HepG2 (cell line): ENCODE measurements at regions not wholly inside any gene's neighbourhood (a gene's known extent, or its start where the extent isn't known, plus 50 kb on each side); places are given as distances from the start of the nearest gene placed in this dataset.

ENCODE experiments used
- ATAC-seq: fragments of 200-7000 bp; cut with Tn5 transposase; 3 replicates; pipeline ENCODE4 v1.9.1; 2020; ENCODE audit warnings: mild to moderate bottlenecking, moderate library complexity
- BruUV-seq: library from RNA; stranded (reverse); fragments of 400-500 nt; replicated peaks from 2 replicates; lab custom pipeline; 2021; lab: Mats Ljungman, UMichigan
- CTCF ChIA-PET: fragments of 300-600 bp; formaldehyde crosslinking; extraction: SDS; loops from one replicate; lab custom pipeline; 2021; ENCODE audit warnings: low total read pairs, inconsistent platforms, low intra/inter-chr PET ratio; lab: Yijun Ruan, JAX
- POLR2A ChIA-PET: fragments of 350-600 bp; sonication (Branson Sonifier 250); formaldehyde crosslinking; loops from one replicate; lab custom pipeline; 2020; ENCODE audit warnings: antibody characterized with exemption, inconsistent platforms; lab: Yijun Ruan, JAX
- DNase-seq: peaks from one replicate; pipeline ENCODE4 v3.0.0-alpha.2; 2015; ENCODE audit warnings: low spot score
- FAIRE-seq: peaks from 3 replicates; lab custom pipeline; 2011; peaks lifted over from hg19 to GRCh38; lab: Jason Lieb, UNC
- H2AFZ ChIP-seq: one replicate; pipeline ENCODE4 v1.6.1; 2011; ENCODE audit warnings: low read length, inconsistent platforms
- H3K27ac ChIP-seq: fragments of 300-600 bp; 3 replicates; pipeline ENCODE4 v1.8.0; 2011; ENCODE audit warnings: mixed run types, mild to moderate bottlenecking, mixed read lengths, low read length, inconsistent platforms; ENCODE audit not compliant: insufficient read depth; ENCODE audit errors: extremely low read length
- H3K27me3 ChIP-seq, 2 experiments: fragments of 200-600 bp in 1 of 2; 2 replicates in 1 of 2; 3 replicates in 1 of 2; pipeline versions ENCODE4 v1.6.0 to v1.8.0; 2011; ENCODE audit warnings: low read length in 2 of 2, mild to moderate bottlenecking in 2 of 2, moderate library complexity in 2 of 2, inconsistent platforms in 1 of 2; ENCODE audit not compliant: insufficient read depth in 2 of 2, control insufficient read depth in 1 of 2
- H3K36me3 ChIP-seq, 2 experiments: fragments of 200-600 bp in 1 of 2; replicated peaks in 1 of 2; 2 replicates in 1 of 2; 3 replicates in 1 of 2; pipeline versions ENCODE4 v1.5.1 to v1.8.0; 2011; ENCODE audit warnings: low read length in 2 of 2, inconsistent platforms in 1 of 2; ENCODE audit not compliant: insufficient read depth in 2 of 2, control insufficient read depth in 1 of 2
- H3K4me1 ChIP-seq: 2 replicates; pipeline ENCODE4 v1.5.1; 2012; ENCODE audit warnings: low read length, inconsistent platforms; ENCODE audit not compliant: insufficient read depth
- H3K4me2 ChIP-seq: 2 replicates; pipeline ENCODE4 v1.6.0; 2011; ENCODE audit warnings: low read depth, low read length, inconsistent platforms
- H3K4me3 ChIP-seq, 3 experiments: fragments of 200-600 bp in 1 of 3; sonication (generic), shearing (Covaris generic) in 1 of 3; replicated peaks in 1 of 3; 2 replicates each; pipeline ENCODE4 v1.5.1; 2011 to 2016; ENCODE audit warnings: low read length in 3 of 3, inconsistent platforms in 2 of 3, low read depth in 2 of 3, mild to moderate bottlenecking in 2 of 3, control low read depth in 1 of 3, mixed read lengths in 1 of 3; ENCODE audit not compliant: insufficient read depth in 1 of 3
- H3K79me2 ChIP-seq: one replicate; pipeline ENCODE4 v1.6.1; 2011; ENCODE audit warnings: low read length, inconsistent platforms; ENCODE audit not compliant: insufficient read depth
- H3K9ac ChIP-seq: 2 replicates; pipeline ENCODE4 v1.6.0; 2011; ENCODE audit warnings: mild to moderate bottlenecking, low read depth, low read length, inconsistent platforms; ENCODE audit not compliant: insufficient read depth
- H3K9me3 ChIP-seq: 2 replicates; pipeline ENCODE4 v1.5.1; 2012; ENCODE audit warnings: mild to moderate bottlenecking, low read length
- H4K20me1 ChIP-seq: 2 replicates; pipeline ENCODE4 v1.6.0; 2011; ENCODE audit warnings: inconsistent platforms, mild to moderate bottlenecking, low read length, moderate library complexity; ENCODE audit not compliant: insufficient read depth
- BCLAF1 ChIP-seq: fragments of 450-650 bp; IDR thresholded peaks from 2 replicates; pipeline ENCODE4 v1.6.1; 2017; ENCODE audit warnings: mild to moderate bottlenecking
- CREB1 ChIP-seq, 2 experiments: fragments of 450-650 bp in 1 of 2; IDR thresholded peaks; 2 replicates each; pipeline ENCODE4 v1.6.1; 2016 to 2017; ENCODE audit warnings: control low read depth in 1 of 2, mild to moderate bottlenecking in 1 of 2, missing compliant biosample characterization in 1 of 2, missing genetic modification characterization in 1 of 2
- FOXA3 ChIP-seq: IDR thresholded peaks from 2 replicates; pipeline ENCODE4 v1.6.1; 2016; ENCODE audit warnings: missing genetic modification reagents, missing compliant biosample characterization
- HCFC1 ChIP-seq: fragments of 150-350 bp; IDR thresholded peaks from 2 replicates; pipeline ENCODE4 v1.6.1; 2014; ENCODE audit warnings: low read depth, low read length
- HNF1B ChIP-seq: sonication (generic); formaldehyde crosslinking; IDR thresholded peaks from 2 replicates; pipeline ENCODE4 v1.5.1; 2020; ENCODE audit warnings: mild to moderate bottlenecking, moderate library complexity, missing genetic modification reagents
- JARID2 ChIP-seq: sonication (generic); formaldehyde crosslinking; IDR thresholded peaks from 2 replicates; pipeline ENCODE4 v1.8.1; 2023; ENCODE audit warnings: missing genetic modification reagents, inconsistent platforms; ENCODE audit not compliant: insufficient replicate concordance
- MAFF ChIP-seq: IDR thresholded peaks from 2 replicates; pipeline ENCODE4 v1.6.1; 2011; ENCODE audit warnings: low read depth, low read length, improper control_type of control experiment
- NKX3-1 ChIP-seq: sonication (generic); formaldehyde crosslinking; IDR thresholded peaks from 2 replicates; pipeline ENCODE4 v1.5.0; 2020; ENCODE audit warnings: missing genetic modification reagents
- ZBTB1 ChIP-seq: sonication (generic); formaldehyde crosslinking; IDR thresholded peaks from 2 replicates; pipeline ENCODE4 v1.4.0; 2020; ENCODE audit warnings: missing genetic modification reagents, borderline replicate concordance
- ZMYM4 ChIP-seq: sonication (generic); formaldehyde crosslinking; IDR thresholded peaks from 2 replicates; pipeline ENCODE4 v1.8.1; 2023; ENCODE audit warnings: mild to moderate bottlenecking, missing genetic modification reagents
- ZNF296 ChIP-seq: sonication (generic); formaldehyde crosslinking; conservative IDR thresholded peaks from 2 replicates; pipeline ENCODE4 v1.5.0; 2020; ENCODE audit warnings: mild to moderate bottlenecking, missing genetic modification reagents
- ZNF33A ChIP-seq: sonication (generic); formaldehyde crosslinking; IDR thresholded peaks from 2 replicates; pipeline ENCODE4 v1.5.1; 2020; ENCODE audit warnings: missing genetic modification reagents, mild to moderate bottlenecking, moderate library complexity, borderline replicate concordance
- ZNF670 ChIP-seq: sonication (generic); formaldehyde crosslinking; IDR thresholded peaks from 2 replicates; pipeline ENCODE4 v1.8.0; 2022; ENCODE audit warnings: mild to moderate bottlenecking, missing genetic modification reagents, borderline replicate concordance
- ZNF772 ChIP-seq: sonication (generic); formaldehyde crosslinking; IDR thresholded peaks from 2 replicates; pipeline ENCODE4 v1.5.0; 2020; ENCODE audit warnings: mild to moderate bottlenecking, missing genetic modification reagents
- ZSCAN31 ChIP-seq: sonication (generic); formaldehyde crosslinking; IDR thresholded peaks from 2 replicates; pipeline ENCODE4 v1.5.0; 2020; ENCODE audit warnings: low read depth, mild to moderate bottlenecking, missing genetic modification reagents
- WGBS: methylation state at CpG from one replicate; pipeline ENCODE4 v1.1.6; 2017; ENCODE audit warnings: low lambda C conversion rate; 5-methylcytosine and 5-hydroxymethylcytosine counted together
- in situ Hi-C: cut with HindIII; loops from 2 replicates; pipeline ENCODE4 v1.10.0; 2017; ENCODE audit warnings: low pct_unique_long_range_greater_than_20kb; ENCODE audit not compliant: extremely low pct_ligation_motif_present
- intact Hi-C: fragments of 100-400 bp; cut with micrococcal nuclease; formaldehyde crosslinking; loops from one replicate; pipeline ENCODE4 v1.10.0; 2022; ENCODE audit not compliant: unreplicated experiment
- TF ChIP-seq, protein P1 (sequence below): sonication (generic); formaldehyde crosslinking; IDR thresholded peaks from 2 replicates; pipeline ENCODE4 v1.4.0; 2020; ENCODE audit warnings: missing genetic modification reagents, borderline replicate concordance
- TF ChIP-seq, protein P2 (sequence below): IDR thresholded peaks from 2 replicates; pipeline ENCODE4 v1.6.1; 2016

- H3K4me1 ChIP-seq = peaks cover 84% of the 10 kb centered on the region
- DNase-seq (peak; percentile 97), ATAC-seq (peak; percentile 64), FAIRE-seq (peak; percentile 53)
- ChIA-PET POLR2A (interaction anchor here (0.5 to 8.1 kb wide), 13 partner anchors 16 to 309 kb away, joined by 3 to 484 read pairs (median 3); no protein-coding TSS in a partner anchor), CTCF (no interaction called here)
- peak overlapping the region; percentile 54 for H3K9ac ChIP-seq
- H3K4me2 ChIP-seq = peak overlapping the region; percentile 57
- TSS peak; percentile 61 for BruUV-seq
- H3K4me3 ChIP-seq = peak overlapping the region in 1 of 3 experiments; percentile 15; a peak in 1 of 6 replicates
- WGBS = 47% methylated on average over 6 of the region's 6 CpGs
- H4K20me1 ChIP-seq = no peaks in the 10 kb centered on the region
- H3K27ac ChIP-seq = peak overlapping the region; percentile 79
- no peaks in the 10 kb centered on the region for H3K36me3 ChIP-seq
- in situ Hi-C loops = no loop called here
- H3K9me3 ChIP-seq = peaks cover 19% of the 10 kb centered on the region
- no peaks in the 10 kb centered on the region for H3K79me2 ChIP-seq
- intact Hi-C loops = loop anchor here (2.0 to 5.0 kb wide), 3 partner anchors 15 to 150 kb away; no protein-coding TSS in a partner anchor
- H3K27me3 ChIP-seq = no peaks in the 10 kb centered on the region
- H2AFZ ChIP-seq = no peak overlapping the region
- TF ChIP-seq ZNF33A (CRISPR knock-in tag) = no peak
- TF ChIP-seq ZMYM4 = peak; percentile 68
- TF ChIP-seq ZBTB1 (CRISPR knock-in tag) = no peak
- TF ChIP-seq NKX3-1 (CRISPR knock-in tag) = peak; percentile 39; the same call in 1 of the 2 replicates
- no peak for TF ChIP-seq CREB1 (IDR thresholded peaks at IDR 0.05)
- TF ChIP-seq CREB1 (CRISPR knock-in tag; IDR thresholded peaks at IDR 0.05) = peak; percentile 68; the same call in 1 of the 2 replicates
- TF ChIP-seq JARID2 (CRISPR knock-in tag) = no peak
- no peak for TF ChIP-seq HCFC1
- TF ChIP-seq, protein P1, sequence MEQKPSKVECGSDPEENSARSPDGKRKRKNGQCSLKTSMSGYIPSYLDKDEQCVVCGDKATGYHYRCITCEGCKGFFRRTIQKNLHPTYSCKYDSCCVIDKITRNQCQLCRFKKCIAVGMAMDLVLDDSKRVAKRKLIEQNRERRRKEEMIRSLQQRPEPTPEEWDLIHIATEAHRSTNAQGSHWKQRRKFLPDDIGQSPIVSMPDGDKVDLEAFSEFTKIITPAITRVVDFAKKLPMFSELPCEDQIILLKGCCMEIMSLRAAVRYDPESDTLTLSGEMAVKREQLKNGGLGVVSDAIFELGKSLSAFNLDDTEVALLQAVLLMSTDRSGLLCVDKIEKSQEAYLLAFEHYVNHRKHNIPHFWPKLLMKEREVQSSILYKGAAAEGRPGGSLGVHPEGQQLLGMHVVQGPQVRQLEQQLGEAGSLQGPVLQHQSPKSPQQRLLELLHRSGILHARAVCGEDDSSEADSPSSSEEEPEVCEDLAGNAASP (CRISPR knock-in tag) = no peak
- TF ChIP-seq MAFF = no peak
- no peak for TF ChIP-seq BCLAF1
- TF ChIP-seq ZNF296 = no peak
- TF ChIP-seq, protein P2, sequence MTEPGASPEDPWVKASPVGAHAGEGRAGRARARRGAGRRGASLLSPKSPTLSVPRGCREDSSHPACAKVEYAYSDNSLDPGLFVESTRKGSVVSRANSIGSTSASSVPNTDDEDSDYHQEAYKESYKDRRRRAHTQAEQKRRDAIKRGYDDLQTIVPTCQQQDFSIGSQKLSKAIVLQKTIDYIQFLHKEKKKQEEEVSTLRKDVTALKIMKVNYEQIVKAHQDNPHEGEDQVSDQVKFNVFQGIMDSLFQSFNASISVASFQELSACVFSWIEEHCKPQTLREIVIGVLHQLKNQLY (CRISPR knock-in tag) = peak; percentile 35; the same call in 1 of the 2 replicates
- TF ChIP-seq ZNF772 (CRISPR knock-in tag) = no peak
- peak; percentile 79 for TF ChIP-seq FOXA3 (CRISPR knock-in tag)
- TF ChIP-seq ZSCAN31 = no peak
- no peak for TF ChIP-seq ZNF670 (CRISPR knock-in tag)
- TF ChIP-seq HNF1B (CRISPR knock-in tag) = no peak
Measured at GRCh38 chr2:234691968-234692955, 195.4 kb upstream of the ARL4C start.
